HG03135 (cell line): ENCODE measurements at regions not wholly inside any gene's neighbourhood (a gene's known extent, or its start where the extent isn't known, plus 50 kb on each side); places are given as distances from the start of the nearest gene placed in this dataset.

Experiments used
- ATAC-seq: cut with Tn5 transposase; IDR thresholded peaks from one replicate; pipeline ENCODE4 v1.9.1; 2021; ENCODE audit warnings: mild to moderate bottlenecking, moderate library complexity; ENCODE audit not compliant: unreplicated experiment

- no peak for ATAC-seq
Measured at GRCh38 chr3:99502871-99503270, 135.5 kb upstream of the COL8A1 start.

DNA sequence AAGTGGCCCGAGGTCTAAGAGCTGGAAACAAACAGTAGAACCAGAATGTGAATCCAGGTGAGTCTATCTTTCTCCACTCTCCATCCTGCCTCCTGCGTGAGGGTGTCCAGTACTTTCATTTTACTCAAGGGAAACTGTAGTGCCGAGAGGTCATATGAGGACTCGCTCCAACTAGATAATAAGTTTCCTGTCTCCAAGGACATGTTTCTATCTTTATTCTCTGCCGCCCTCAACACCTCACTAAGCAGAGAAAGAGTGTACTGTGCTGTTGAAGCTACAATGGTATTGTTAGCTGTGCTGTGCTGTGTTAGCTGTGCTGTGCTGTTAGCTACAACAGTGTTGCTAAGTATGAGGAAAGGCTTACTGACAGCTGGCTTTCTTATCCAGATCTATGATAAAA lies 137.9 kb upstream of the COL8A1 start:
- ATAC-seq = no peak

GRCh38 chr3:99499235-99500158 lies 138.9 kb upstream of the COL8A1 start:
- ATAC-seq = no peak

DNA sequence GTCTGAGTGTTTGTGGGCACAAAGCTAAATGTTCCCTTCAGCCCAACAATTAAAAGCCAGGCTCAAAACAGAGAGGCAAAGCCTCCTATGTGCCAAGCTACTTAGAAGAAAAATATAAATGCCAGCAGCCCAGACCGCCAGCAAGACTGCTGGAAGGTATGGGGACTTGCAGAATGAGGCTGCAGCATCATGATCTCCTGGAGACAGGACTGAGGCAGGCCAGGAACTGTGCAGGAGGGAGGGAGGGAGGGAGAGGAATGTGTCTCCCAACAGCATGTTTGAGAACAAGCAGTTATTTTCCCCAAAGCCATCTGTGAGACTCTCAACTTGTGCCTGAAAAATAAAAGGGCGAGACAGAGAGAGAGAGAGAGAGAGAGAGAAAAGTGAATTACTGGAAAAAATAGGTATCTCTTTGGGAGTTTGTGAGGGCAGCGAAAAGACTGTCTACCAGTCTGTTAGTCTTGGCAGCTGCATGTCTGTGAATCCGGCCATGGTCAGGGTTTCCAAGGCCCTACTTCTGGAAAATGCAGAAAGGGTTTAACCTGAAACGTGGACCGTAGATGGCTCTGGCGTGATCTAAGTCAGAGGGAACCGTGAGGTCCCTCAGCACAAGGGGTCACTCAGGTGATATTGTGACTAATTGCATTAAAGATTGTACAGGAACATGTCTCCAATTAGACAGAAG lies 139.7 kb upstream of the COL8A1 start:
- no peak for ATAC-seq

GRCh38 chr3:99487894-99488293 lies 150.5 kb upstream of the COL8A1 start:
- no peak for ATAC-seq

DNA sequence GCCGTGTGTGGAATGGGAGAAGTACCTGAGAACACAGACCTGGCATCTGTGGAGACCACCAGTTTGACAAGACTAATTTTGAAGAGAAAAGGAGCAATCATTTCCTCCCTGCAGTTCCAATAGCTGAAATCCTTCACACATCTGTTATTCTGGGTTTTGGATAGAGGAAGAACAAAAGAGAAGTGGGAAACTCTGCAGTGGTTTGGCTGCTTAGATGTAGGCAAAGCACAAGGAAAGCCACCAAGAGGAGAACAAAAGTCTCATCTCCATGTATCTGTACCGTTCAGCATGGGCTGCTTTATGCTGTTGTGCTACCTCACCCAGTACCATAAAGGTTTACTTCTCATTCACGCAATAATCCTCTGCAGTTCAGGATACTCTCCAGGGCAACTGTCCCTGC lies 153.1 kb upstream of the COL8A1 start:
- no peak for ATAC-seq

DNA sequence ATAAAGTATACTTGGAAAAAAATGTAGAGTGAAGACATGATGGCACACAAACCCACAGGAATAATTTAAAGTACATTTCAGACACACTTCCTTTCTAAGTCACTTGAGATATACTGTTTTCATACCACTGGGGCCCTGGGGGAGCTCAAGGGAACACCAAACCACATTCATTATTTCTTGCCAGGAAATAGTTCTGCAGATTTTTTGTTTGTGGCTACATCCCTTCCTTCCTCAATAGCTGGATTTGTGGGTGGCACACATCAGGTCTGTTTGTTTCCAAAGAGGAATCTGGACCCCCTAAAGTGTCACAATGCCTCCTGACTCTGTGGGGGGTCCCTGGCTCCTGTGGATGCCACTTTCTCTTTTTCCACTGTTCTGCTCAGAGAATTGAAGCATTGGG lies 153.5 kb upstream of the COL8A1 start:
- ATAC-seq = no peak

GRCh38 chr3:99483841-99484240 lies 154.6 kb upstream of the COL8A1 start:
- no peak for ATAC-seq

GRCh38 chr3:99482191-99482590 lies 156.2 kb upstream of the COL8A1 start:
- no peak for ATAC-seq

DNA sequence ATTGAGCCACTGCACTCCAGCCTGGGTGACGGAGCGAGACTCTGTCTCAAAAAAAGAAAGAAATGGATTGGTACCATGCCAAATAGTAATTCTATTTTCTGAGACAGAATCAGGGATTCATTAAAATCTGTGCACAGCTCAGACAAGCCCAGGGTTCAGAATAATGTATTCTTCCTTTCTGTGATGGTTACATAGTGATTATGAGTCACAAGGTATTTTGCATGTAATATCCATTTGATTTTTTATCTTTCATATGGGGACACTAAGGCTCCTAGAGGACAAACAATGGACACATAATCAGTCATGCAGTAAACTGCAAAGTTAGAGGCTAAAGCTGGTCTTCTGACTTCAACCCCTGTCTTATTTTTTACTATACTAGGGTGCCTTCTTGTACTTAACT lies 156.8 kb upstream of the COL8A1 start:
- no peak for ATAC-seq

- no peak for ATAC-seq
Measured at GRCh38 chr3:99479768-99480167, 158.6 kb upstream of the COL8A1 start.

- no peak for ATAC-seq
Measured at GRCh38 chr3:99477650-99478049, 160.7 kb upstream of the COL8A1 start.

- no peak for ATAC-seq
Measured at GRCh38 chr3:99475229-99475628, 163.2 kb upstream of the COL8A1 start.

DNA sequence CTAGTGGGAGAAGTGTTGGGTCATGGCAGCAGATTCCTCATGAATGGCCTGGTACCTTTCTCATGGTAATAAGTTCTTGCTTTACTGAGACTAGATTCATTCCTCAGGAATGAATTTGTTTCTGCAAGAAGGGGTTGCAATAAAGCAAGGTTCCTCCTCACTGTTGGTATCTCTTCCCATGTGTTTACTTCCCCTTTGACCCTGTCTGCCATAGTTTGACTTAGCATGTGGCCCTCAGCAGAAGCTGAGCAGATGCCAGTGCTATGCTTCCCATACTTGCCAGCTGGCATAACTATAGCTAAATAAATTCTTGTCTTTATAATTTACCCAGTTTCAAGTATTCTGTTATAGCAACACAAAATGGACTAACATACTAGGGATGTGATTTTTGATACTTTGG lies 163.6 kb upstream of the COL8A1 start:
- ATAC-seq = no peak

DNA sequence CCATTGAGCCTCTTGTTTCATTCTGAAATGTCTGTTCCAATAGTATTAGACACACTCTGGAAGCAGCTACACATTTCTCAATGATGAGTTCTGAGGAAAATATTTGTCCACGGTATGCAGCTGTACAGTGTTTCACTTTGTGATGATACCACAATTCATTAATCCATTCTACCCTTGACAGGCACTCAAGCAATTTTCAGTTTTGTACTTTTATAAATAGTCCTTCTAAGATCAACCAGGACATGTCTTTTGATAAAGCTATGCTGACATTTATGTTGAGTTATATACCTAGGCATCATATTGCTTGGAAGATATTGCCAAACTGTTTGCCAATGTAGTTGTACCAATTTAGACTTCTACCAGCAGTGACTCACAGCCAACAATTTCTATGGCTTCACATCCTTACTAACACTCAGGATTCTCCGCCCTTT lies 165.1 kb upstream of the COL8A1 start:
- ATAC-seq = no peak

- ATAC-seq = no peak
Measured at GRCh38 chr3:99472385-99472784, 166.0 kb upstream of the COL8A1 start.

GRCh38 chr3:99471353-99472323 lies 166.8 kb upstream of the COL8A1 start:
- no peak for ATAC-seq

GRCh38 chr3:99470841-99471240 lies 167.6 kb upstream of the COL8A1 start:
- no peak for ATAC-seq

DNA sequence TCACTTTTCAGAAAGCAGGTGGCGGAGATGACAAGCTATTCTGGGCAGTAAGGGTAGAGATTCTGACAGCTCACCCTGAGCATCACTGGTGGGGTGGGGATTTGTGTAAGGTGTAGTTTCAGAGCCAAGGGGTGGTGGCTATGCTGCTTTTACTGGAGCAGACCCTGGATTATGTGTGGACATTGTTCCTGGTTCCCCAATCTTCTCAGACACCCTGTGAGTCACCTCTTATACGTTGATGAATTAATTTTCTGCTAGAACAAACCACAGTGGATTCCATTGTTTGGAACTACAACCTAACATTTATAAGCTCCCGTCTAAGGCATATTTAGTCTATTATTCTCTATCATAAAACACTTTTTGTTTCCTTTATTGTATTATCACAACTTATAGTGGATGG lies 169.5 kb upstream of the COL8A1 start:
- ATAC-seq = no peak

- no peak for ATAC-seq
Measured at GRCh38 chr3:99467420-99467819, 171.0 kb upstream of the COL8A1 start.

DNA sequence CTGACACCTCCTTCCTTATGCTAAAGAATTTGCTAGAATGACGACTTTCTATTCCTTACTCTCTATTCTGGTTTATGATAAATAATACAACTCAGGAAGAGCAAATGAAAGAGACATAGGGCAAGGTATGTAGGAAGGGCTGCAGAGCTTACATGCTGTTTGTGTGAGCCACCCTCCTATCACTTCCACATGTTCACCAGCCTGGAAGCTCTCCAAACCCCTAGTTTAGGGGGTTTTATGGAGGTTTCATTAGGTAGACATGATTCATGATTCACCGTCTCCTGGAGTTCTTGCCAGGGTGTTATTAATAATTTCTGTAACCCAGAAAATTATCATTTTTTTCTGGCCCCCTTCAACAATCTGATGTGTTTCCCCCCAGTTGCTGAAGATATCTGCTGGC lies 172.1 kb upstream of the COL8A1 start:
- ATAC-seq = no peak
